Sigmoid colon (tissue), 6 donors: ENCODE measurements at regions not wholly inside any gene's neighbourhood (a gene's known extent, or its start where the extent isn't known, plus 50 kb on each side); places are given as distances from the start of the nearest gene placed in this dataset.

Experiments used
- DNase-seq: peaks from one replicate; pipeline ENCODE4 v3.0.0-alpha.2; 2019
- H3K27ac ChIP-seq, 4 donors: fragments of 200-600 bp; sonication (generic); one replicate each; pipeline ENCODE4 v1.5.1; 2016 to 2019; ENCODE audit warnings: mild to moderate bottlenecking in 1 of 4
- H3K27me3 ChIP-seq, 3 donors: fragments of 200-600 bp; sonication (generic); one replicate each; pipeline ENCODE4 v1.5.1; 2019; ENCODE audit warnings: mild to moderate bottlenecking in 1 of 3
- H3K36me3 ChIP-seq, 4 donors: fragments of 200-600 bp; sonication (generic); one replicate each; pipeline ENCODE4 v1.5.1; 2016 to 2019
- H3K4me1 ChIP-seq, 4 donors: fragments of 200-600 bp; sonication (generic); one replicate each; pipeline ENCODE4 v1.5.1; 2017 to 2019
- H3K4me3 ChIP-seq, 4 donors: fragments of 200-600 bp; sonication (generic); one replicate each; pipeline ENCODE4 v1.5.1; 2017 to 2019; ENCODE audit warnings: mild to moderate bottlenecking in 2 of 4, moderate library complexity in 1 of 4
- H3K9me3 ChIP-seq, 4 donors: fragments of 200-600 bp in 3 of 4; sonication (generic) in 3 of 4; one replicate each; pipeline versions ENCODE4 v1.5.1 to v1.6.1; 2013 to 2019
- CTCF ChIP-seq, 4 experiments: fragments of 450-650 bp in 3 of 4; fragments of 200-600 bp in 1 of 4; IDR thresholded peaks; one replicate each; pipeline ENCODE4 v1.5.1; 2016 to 2019; ENCODE audit warnings: antibody characterized with exemption in 4 of 4, mild to moderate bottlenecking in 3 of 4, moderate library complexity in 2 of 4
- EP300 ChIP-seq, 4 donors: sonication (generic); formaldehyde crosslinking; IDR thresholded peaks; one replicate each; pipeline ENCODE4 v1.6.1; 2017; ENCODE audit warnings: antibody characterized with exemption in 4 of 4
- POLR2A ChIP-seq, 2 donors: fragments of 450-650 bp; IDR thresholded peaks; one replicate each; pipeline ENCODE4 v1.6.1; 2016; ENCODE audit warnings: antibody characterized with exemption in 2 of 2, mild to moderate bottlenecking in 2 of 2, moderate library complexity in 2 of 2
- POLR2AphosphoS5 ChIP-seq, 4 donors: sonication (generic); formaldehyde crosslinking; IDR thresholded peaks; one replicate each; pipeline ENCODE4 v1.6.1; 2017; ENCODE audit warnings: antibody characterized with exemption in 4 of 4
- WGBS, 2 donors: extraction: QIAGEN DNeasy Blood & Tissue Kit; methylation state at CpG; one replicate each; pipeline ENCODE4 v1.1.7; 2013; 5-methylcytosine and 5-hydroxymethylcytosine counted together
- intact Hi-C: fragments of 100-400 bp; cut with DNase I; formaldehyde crosslinking; loops from one replicate; pipeline ENCODE4 v1.15.1; 2023
- donor health status: healthy with polysubstance abuse.
- donor health status: healthy.

- Histone ChIP-seq H3K4me3 (no peak overlapping the region), H3K36me3 (no peaks in the 10 kb centered on the region), H3K27ac (no peak overlapping the region), H3K27me3 (no peaks in the 10 kb centered on the region), H3K9me3 (peaks cover 0 to 4% (median 0%) of the 10 kb centered on the region in 4 donors), H3K4me1 (no peaks in the 10 kb centered on the region)
- 87% methylated on average over 11 of the region's 11 CpGs for WGBS, 2 donors
- no peak for TF ChIP-seq CTCF (IDR thresholded peaks at IDR 0.05)
- no peak for TF ChIP-seq POLR2AphosphoS5 (IDR thresholded peaks at IDR 0.05)
- no peak for TF ChIP-seq EP300 (IDR thresholded peaks at IDR 0.05)
- DNase-seq, result no peak
- intact Hi-C loops, result no loop called here
These were observed 181.0 kb downstream of the ZFP64 start for GRCh38 chr20:52010541-52010940.

- no peak overlapping the region for H3K4me3 ChIP-seq
- no peaks in the 10 kb centered on the region for H3K27me3 ChIP-seq
- TF ChIP-seq POLR2AphosphoS5 (IDR thresholded peaks at IDR 0.05) (no peak), POLR2A (IDR thresholded peaks at IDR 0.05) (no peak), EP300 (IDR thresholded peaks at IDR 0.05) (no peak), CTCF (IDR thresholded peaks at IDR 0.05) (no peak)
- DNase-seq, result no peak
- peaks cover 0 to 4% (median 0%) of the 10 kb centered on the region in 4 donors for H3K9me3 ChIP-seq
- no peaks in the 10 kb centered on the region for H3K36me3 ChIP-seq
- no peak overlapping the region for H3K27ac ChIP-seq
- no peaks in the 10 kb centered on the region for H3K4me1 ChIP-seq
- intact Hi-C loops, result no loop called here
- WGBS, 2 donors, result 81 to 93% methylated on average over 6 of the region's 6 CpGs
These were observed 182.7 kb downstream of the ZFP64 start for GRCh38 chr20:52008874-52009273.

- H3K27ac ChIP-seq, result no peak overlapping the region
- no peaks in the 10 kb centered on the region for H3K36me3 ChIP-seq
- no peaks in the 10 kb centered on the region for H3K9me3 ChIP-seq
- DNase-seq, result no peak
- WGBS, 2 donors, result 67 to 70% methylated on average over 3 of the region's 3 CpGs
- no peaks in the 10 kb centered on the region for H3K27me3 ChIP-seq
- no peaks in the 10 kb centered on the region for H3K4me1 ChIP-seq
- TF ChIP-seq POLR2A (IDR thresholded peaks at IDR 0.05), result no peak
- no peak for TF ChIP-seq EP300 (IDR thresholded peaks at IDR 0.05)
- TF ChIP-seq CTCF (IDR thresholded peaks at IDR 0.05), result no peak
- TF ChIP-seq POLR2AphosphoS5 (IDR thresholded peaks at IDR 0.05), result no peak
- no peak overlapping the region for H3K4me3 ChIP-seq
- intact Hi-C loops, result no loop called here
These were observed 186.9 kb downstream of the ZFP64 start for GRCh38 chr20:52004715-52005114.

GRCh38 chr20:52004018-52004417 is 187.6 kb downstream of the ZFP64 start:
- Histone ChIP-seq H3K9me3 (no peaks in the 10 kb centered on the region), H3K27me3 (no peaks in the 10 kb centered on the region), H3K27ac (no peak overlapping the region), H3K4me3 (no peak overlapping the region), H3K4me1 (no peaks in the 10 kb centered on the region), H3K36me3 (no peaks in the 10 kb centered on the region)
- intact Hi-C loops, result no loop called here
- no peak for DNase-seq
- 89 to 94% methylated on average over 5 of the region's 5 CpGs for WGBS, 2 donors
- TF ChIP-seq EP300 (IDR thresholded peaks at IDR 0.05) (no peak), POLR2A (IDR thresholded peaks at IDR 0.05) (no peak), CTCF (IDR thresholded peaks at IDR 0.05) (no peak), POLR2AphosphoS5 (IDR thresholded peaks at IDR 0.05) (no peak)

GRCh38 chr20:52003415-52003814 is 188.2 kb downstream of the ZFP64 start:
- H3K9me3 ChIP-seq, result no peaks in the 10 kb centered on the region
- intact Hi-C loops, result no loop called here
- 83 to 85% methylated on average over 5 of the region's 5 CpGs for WGBS, 2 donors

More at GRCh38 chr20:52003415-52003814, 188.2 kb downstream of the ZFP64 start:
- H3K27me3 ChIP-seq, result no peaks in the 10 kb centered on the region
- no peak overlapping the region for H3K27ac ChIP-seq
- no peaks in the 10 kb centered on the region for H3K4me1 ChIP-seq
- no peak overlapping the region for H3K4me3 ChIP-seq
- H3K36me3 ChIP-seq, result no peaks in the 10 kb centered on the region
- DNase-seq, result no peak
- TF ChIP-seq CTCF (IDR thresholded peaks at IDR 0.05) (no peak), POLR2A (IDR thresholded peaks at IDR 0.05) (no peak), POLR2AphosphoS5 (IDR thresholded peaks at IDR 0.05) (no peak), EP300 (IDR thresholded peaks at IDR 0.05) (no peak)
